HEK293 (cell line): ENCODE measurements at regions not wholly inside any gene's neighbourhood (a gene's known extent, or its start where the extent isn't known, plus 50 kb on each side); places are given as distances from the start of the nearest gene placed in this dataset.

Source experiments
- CTCF ChIA-PET: fragments of 350-600 bp; formaldehyde crosslinking; extraction: SDS; loops from one replicate; lab custom pipeline; 2021; ENCODE audit warnings: antibody characterized with exemption; lab: Yijun Ruan, JAX
- POLR2A ChIA-PET: fragments of 300-600 bp; formaldehyde crosslinking; extraction: SDS; loops from one replicate; lab custom pipeline; 2020; ENCODE audit warnings: antibody characterized with exemption, inconsistent platforms; lab: Yijun Ruan, JAX
- H3K27ac ChIP-seq: fragments of 200-500 bp; sonication (Bioruptor generic); 2 replicates; pipeline ENCODE4 v1.5.1; 2014; ENCODE audit warnings: low read depth, low read length, control low read depth, inconsistent platforms; ENCODE audit errors: extremely low read depth
- H3K36me3 ChIP-seq, 2 experiments: fragments of 200-500 bp in 1 of 2; sonication (Bioruptor generic) in 1 of 2; 1 replicate in 1 of 2; 2 replicates in 1 of 2; pipeline ENCODE4 v1.5.1; 2014 to 2017; ENCODE audit warnings: inconsistent platforms in 2 of 2, low read length in 2 of 2; ENCODE audit not compliant: control insufficient read depth in 2 of 2, insufficient read depth in 1 of 2
- H3K4me1 ChIP-seq: fragments of 200-500 bp; sonication (Bioruptor generic); 2 replicates; pipeline ENCODE4 v1.5.1; 2014; ENCODE audit warnings: mild to moderate bottlenecking, low read length, inconsistent platforms; ENCODE audit not compliant: control insufficient read depth, insufficient read depth
- H3K4me3 ChIP-seq: 2 replicates; pipeline ENCODE4 v1.5.1; 2011; ENCODE audit warnings: low read depth, mild to moderate bottlenecking, control low read depth, low read length, moderate library complexity
- H3K9me3 ChIP-seq: fragments of 200-500 bp; sonication (Bioruptor generic); 2 replicates; pipeline ENCODE4 v1.5.1; 2014; ENCODE audit warnings: low read depth, low read length, inconsistent platforms; ENCODE audit not compliant: control insufficient read depth, insufficient read depth
- BCL11A ChIP-seq: fragments of 450-650 bp; formaldehyde crosslinking; IDR thresholded peaks from 2 replicates; pipeline ENCODE4 v1.5.1; 2016; ENCODE audit warnings: low read depth, missing biosample characterization, missing genetic modification characterization
- KLF8 ChIP-seq: fragments of 450-650 bp; formaldehyde crosslinking; IDR thresholded peaks from 2 replicates; pipeline ENCODE4 v1.5.1; 2016; ENCODE audit warnings: missing biosample characterization, missing genetic modification characterization
- MEIS1 ChIP-seq: sonication (generic); formaldehyde crosslinking; IDR thresholded peaks from 2 replicates; pipeline ENCODE4 v1.8.1; 2022; ENCODE audit warnings: missing genetic modification reagents, mild to moderate bottlenecking, borderline replicate concordance
- SP2 ChIP-seq: fragments of 450-650 bp; formaldehyde crosslinking; IDR thresholded peaks from 2 replicates; pipeline ENCODE4 v1.5.1; 2016; ENCODE audit warnings: missing biosample characterization, missing genetic modification characterization
- TRIM28 ChIP-seq: IDR thresholded peaks from 2 replicates; pipeline ENCODE4 v1.6.1; 2011; ENCODE audit warnings: low read length, control low read depth, borderline replicate concordance
- YY1 ChIP-seq: fragments of 450-650 bp; formaldehyde crosslinking; IDR thresholded peaks from 2 replicates; pipeline ENCODE4 v1.5.1; 2018; ENCODE audit warnings: missing biosample characterization, missing genetic modification characterization
- YY2 ChIP-seq: fragments of 450-650 bp; formaldehyde crosslinking; IDR thresholded peaks from 2 replicates; pipeline ENCODE4 v1.5.1; 2016; ENCODE audit warnings: missing biosample characterization, missing genetic modification characterization
- ZBTB21 ChIP-seq: fragments of 450-650 bp; formaldehyde crosslinking; IDR thresholded peaks from 2 replicates; pipeline ENCODE4 v1.5.1; 2017; ENCODE audit warnings: missing biosample characterization, missing genetic modification characterization
- ZNF266 ChIP-seq: fragments of 450-650 bp; formaldehyde crosslinking; IDR thresholded peaks from 2 replicates; pipeline ENCODE4 v1.5.1; 2016; ENCODE audit warnings: missing biosample characterization, missing genetic modification characterization, low read depth
- ZNF350 ChIP-seq: fragments of 450-650 bp; formaldehyde crosslinking; IDR thresholded peaks from 2 replicates; pipeline ENCODE4 v1.5.0; 2017; ENCODE audit warnings: missing biosample characterization, mild to moderate bottlenecking, missing genetic modification characterization
- ZNF423 ChIP-seq: fragments of 450-650 bp; formaldehyde crosslinking; IDR thresholded peaks from 2 replicates; pipeline ENCODE4 v1.5.1; 2016; ENCODE audit warnings: missing biosample characterization, missing genetic modification characterization
- ZNF48 ChIP-seq: fragments of 450-650 bp; formaldehyde crosslinking; IDR thresholded peaks from 2 replicates; pipeline ENCODE4 v1.5.1; 2016; ENCODE audit warnings: missing biosample characterization, missing genetic modification characterization
- ZNF571 ChIP-seq: fragments of 450-650 bp; formaldehyde crosslinking; IDR thresholded peaks from 2 replicates; pipeline ENCODE4 v1.5.0; 2017; ENCODE audit warnings: missing biosample characterization, missing genetic modification characterization
- ZNF621 ChIP-seq: fragments of 450-650 bp; formaldehyde crosslinking; IDR thresholded peaks from 2 replicates; pipeline ENCODE4 v1.5.1; 2017; ENCODE audit warnings: missing biosample characterization, missing genetic modification characterization
- ZNF664 ChIP-seq: fragments of 450-650 bp; formaldehyde crosslinking; IDR thresholded peaks from 2 replicates; pipeline ENCODE4 v1.5.1; 2016; ENCODE audit warnings: missing biosample characterization, missing genetic modification characterization
- ZNF843 ChIP-seq: fragments of 450-650 bp; formaldehyde crosslinking; IDR thresholded peaks from 2 replicates; pipeline ENCODE4 v1.5.1; 2016; ENCODE audit warnings: missing biosample characterization, missing genetic modification characterization
- TF ChIP-seq, protein P1 (sequence below): fragments of 450-650 bp; formaldehyde crosslinking; IDR thresholded peaks from 2 replicates; pipeline ENCODE4 v1.5.1; 2016; ENCODE audit warnings: missing biosample characterization, missing genetic modification characterization, borderline replicate concordance
- TF ChIP-seq, protein P2 (sequence below): fragments of 450-650 bp; formaldehyde crosslinking; IDR thresholded peaks from 2 replicates; pipeline ENCODE4 v1.5.1; 2017; ENCODE audit warnings: missing biosample characterization, missing genetic modification characterization
- TF ChIP-seq, protein P3 (sequence below): fragments of 450-650 bp; formaldehyde crosslinking; IDR thresholded peaks from 2 replicates; pipeline ENCODE4 v1.5.1; 2016; ENCODE audit warnings: missing biosample characterization, missing genetic modification characterization

DNA sequence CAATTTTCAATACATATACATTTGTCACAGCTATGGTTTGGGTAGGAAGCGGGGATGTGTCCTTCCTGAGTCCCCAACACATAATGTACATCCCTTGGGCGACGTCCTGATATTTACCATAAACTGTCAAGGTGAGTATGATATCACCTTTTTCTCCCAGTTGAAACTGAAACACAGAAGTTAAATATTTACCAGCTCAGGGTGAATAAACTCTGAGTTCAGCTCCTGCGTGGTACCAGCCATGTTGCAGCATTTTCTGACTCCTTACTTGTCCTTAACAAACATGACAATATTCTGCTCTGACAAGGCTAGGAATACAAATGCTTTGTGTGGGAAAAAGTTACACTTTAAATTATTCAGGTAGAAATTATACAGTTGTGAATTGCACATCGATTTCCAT is 294.2 kb downstream of the TEX29 start:
- TF ChIP-seq, protein P1, sequence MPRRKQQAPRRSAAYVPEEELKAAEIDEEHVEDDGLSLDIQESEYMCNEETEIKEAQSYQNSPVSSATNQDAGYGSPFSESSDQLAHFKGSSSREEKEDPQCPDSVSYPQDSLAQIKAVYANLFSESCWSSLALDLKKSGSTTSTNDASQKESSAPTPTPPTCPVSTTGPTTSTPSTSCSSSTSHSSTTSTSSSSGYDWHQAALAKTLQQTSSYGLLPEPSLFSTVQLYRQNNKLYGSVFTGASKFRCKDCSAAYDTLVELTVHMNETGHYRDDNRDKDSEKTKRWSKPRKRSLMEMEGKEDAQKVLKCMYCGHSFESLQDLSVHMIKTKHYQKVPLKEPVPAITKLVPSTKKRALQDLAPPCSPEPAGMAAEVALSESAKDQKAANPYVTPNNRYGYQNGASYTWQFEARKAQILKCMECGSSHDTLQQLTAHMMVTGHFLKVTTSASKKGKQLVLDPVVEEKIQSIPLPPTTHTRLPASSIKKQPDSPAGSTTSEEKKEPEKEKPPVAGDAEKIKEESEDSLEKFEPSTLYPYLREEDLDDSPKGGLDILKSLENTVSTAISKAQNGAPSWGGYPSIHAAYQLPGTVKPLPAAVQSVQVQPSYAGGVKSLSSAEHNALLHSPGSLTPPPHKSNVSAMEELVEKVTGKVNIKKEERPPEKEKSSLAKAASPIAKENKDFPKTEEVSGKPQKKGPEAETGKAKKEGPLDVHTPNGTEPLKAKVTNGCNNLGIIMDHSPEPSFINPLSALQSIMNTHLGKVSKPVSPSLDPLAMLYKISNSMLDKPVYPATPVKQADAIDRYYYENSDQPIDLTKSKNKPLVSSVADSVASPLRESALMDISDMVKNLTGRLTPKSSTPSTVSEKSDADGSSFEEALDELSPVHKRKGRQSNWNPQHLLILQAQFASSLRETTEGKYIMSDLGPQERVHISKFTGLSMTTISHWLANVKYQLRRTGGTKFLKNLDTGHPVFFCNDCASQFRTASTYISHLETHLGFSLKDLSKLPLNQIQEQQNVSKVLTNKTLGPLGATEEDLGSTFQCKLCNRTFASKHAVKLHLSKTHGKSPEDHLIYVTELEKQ (tag by site-specific recombination), result no peak
- TF ChIP-seq BCL11A, result no peak
- TF ChIP-seq ZNF843 (tag by site-specific recombination), result no peak
- no peak for TF ChIP-seq ZNF48 (tag by site-specific recombination)
- no peak for TF ChIP-seq MEIS1
- no peak for TF ChIP-seq KLF8
- no peak for TF ChIP-seq ZNF621 (tag by site-specific recombination)
- H3K27ac ChIP-seq, result no peak overlapping the region
- no peaks in the 10 kb centered on the region for H3K36me3 ChIP-seq
- H3K4me1 ChIP-seq, result no peaks in the 10 kb centered on the region
- H3K4me3 ChIP-seq, result no peak overlapping the region
- CTCF ChIA-PET, result no interaction called here
- no peaks in the 10 kb centered on the region for H3K9me3 ChIP-seq
- POLR2A ChIA-PET, result no interaction called here

DNA sequence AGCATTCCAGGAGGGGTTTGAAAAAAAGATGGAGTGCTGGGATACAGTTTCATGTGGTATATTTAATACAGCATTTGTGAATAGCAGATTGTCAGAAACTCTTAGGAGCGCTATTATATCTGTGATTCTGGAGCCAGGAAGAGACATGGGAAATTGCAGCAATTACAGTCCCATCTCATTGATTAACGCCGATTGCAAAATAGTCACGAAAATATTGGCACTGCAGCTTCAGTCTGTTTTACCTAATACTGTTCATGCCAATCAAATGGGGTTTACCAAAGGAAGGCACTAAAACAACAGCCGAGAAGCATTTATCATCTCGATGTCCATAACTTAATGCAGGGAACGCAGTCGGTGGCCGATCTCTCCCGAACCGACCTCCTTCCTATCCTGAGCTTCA is 295.8 kb downstream of the TEX29 start:
- Histone ChIP-seq H3K36me3 (no peaks in the 10 kb centered on the region), H3K4me1 (no peaks in the 10 kb centered on the region), H3K4me3 (no peak overlapping the region), H3K27ac (no peak overlapping the region), H3K9me3 (no peaks in the 10 kb centered on the region)
- CTCF ChIA-PET, result no interaction called here
- TF ChIP-seq, protein P2, sequence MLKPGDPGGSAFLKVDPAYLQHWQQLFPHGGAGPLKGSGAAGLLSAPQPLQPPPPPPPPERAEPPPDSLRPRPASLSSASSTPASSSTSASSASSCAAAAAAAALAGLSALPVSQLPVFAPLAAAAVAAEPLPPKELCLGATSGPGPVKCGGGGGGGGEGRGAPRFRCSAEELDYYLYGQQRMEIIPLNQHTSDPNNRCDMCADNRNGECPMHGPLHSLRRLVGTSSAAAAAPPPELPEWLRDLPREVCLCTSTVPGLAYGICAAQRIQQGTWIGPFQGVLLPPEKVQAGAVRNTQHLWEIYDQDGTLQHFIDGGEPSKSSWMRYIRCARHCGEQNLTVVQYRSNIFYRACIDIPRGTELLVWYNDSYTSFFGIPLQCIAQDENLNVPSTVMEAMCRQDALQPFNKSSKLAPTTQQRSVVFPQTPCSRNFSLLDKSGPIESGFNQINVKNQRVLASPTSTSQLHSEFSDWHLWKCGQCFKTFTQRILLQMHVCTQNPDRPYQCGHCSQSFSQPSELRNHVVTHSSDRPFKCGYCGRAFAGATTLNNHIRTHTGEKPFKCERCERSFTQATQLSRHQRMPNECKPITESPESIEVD (tag by site-specific recombination), result no peak
- TF ChIP-seq YY1, result no peak
- no peak for TF ChIP-seq YY2 (tag by site-specific recombination)
- TF ChIP-seq ZNF350 (tag by site-specific recombination), result no peak
- no peak for TF ChIP-seq ZNF266 (tag by site-specific recombination)
- no peak for TF ChIP-seq ZBTB21 (tag by site-specific recombination)
- TF ChIP-seq ZNF664 (tag by site-specific recombination), result no peak
- TF ChIP-seq SP2 (tag by site-specific recombination), result no peak
- no peak for TF ChIP-seq TRIM28
- no peak for TF ChIP-seq ZNF571 (tag by site-specific recombination)
- TF ChIP-seq, protein P3, sequence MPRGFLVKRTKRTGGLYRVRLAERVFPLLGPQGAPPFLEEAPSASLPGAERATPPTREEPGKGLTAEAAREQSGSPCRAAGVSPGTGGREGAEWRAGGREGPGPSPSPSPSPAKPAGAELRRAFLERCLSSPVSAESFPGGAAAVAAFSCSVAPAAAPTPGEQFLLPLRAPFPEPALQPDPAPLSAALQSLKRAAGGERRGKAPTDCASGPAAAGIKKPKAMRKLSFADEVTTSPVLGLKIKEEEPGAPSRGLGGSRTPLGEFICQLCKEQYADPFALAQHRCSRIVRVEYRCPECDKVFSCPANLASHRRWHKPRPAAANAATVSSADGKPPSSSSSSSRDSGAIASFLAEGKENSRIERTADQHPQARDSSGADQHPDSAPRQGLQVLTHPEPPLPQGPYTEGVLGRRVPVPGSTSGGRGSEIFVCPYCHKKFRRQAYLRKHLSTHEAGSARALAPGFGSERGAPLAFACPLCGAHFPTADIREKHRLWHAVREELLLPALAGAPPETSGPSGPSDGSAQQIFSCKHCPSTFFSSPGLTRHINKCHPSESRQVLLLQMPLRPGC (tag by site-specific recombination), result no peak
- TF ChIP-seq ZNF423 (tag by site-specific recombination), result no peak
- TF ChIP-seq, all 188 proteins: peak for 0
- POLR2A ChIA-PET, result no interaction called here
